RWPE1 (cell line): ENCODE measurements at regions not wholly inside any gene's neighbourhood (a gene's known extent, or its start where the extent isn't known, plus 50 kb on each side); places are given as distances from the start of the nearest gene placed in this dataset.
A peak's percentile ranks its signal among the peaks of the same experiment; 100 is the strongest.

Source experiments
- CTCF ChIA-PET: fragments of 350-600 bp; sonication (Branson Sonifier 250); formaldehyde crosslinking; extraction: SDS; loops from one replicate; lab custom pipeline; 2021; lab: Yijun Ruan, JAX
- POLR2A ChIA-PET: fragments of 400-600 bp; formaldehyde crosslinking; extraction: SDS; loops from one replicate; lab custom pipeline; 2020; ENCODE audit warnings: antibody characterized with exemption; ENCODE audit not compliant: low non-redundant PET; lab: Yijun Ruan, JAX
- DNase-seq: peaks from one replicate; pipeline ENCODE4 v3.0.0; 2012; ENCODE audit warnings: low spot score
- H3K27ac ChIP-seq: fragments of 450-650 bp; 2 replicates; pipeline ENCODE4 v1.5.1; 2017
- TF ChIP-seq, protein P1 (sequence below): fragments of 450-650 bp; conservative IDR thresholded peaks from 2 replicates; pipeline ENCODE4 v1.5.1; 2017; ENCODE audit warnings: low read depth, mild to moderate bottlenecking

DNA sequence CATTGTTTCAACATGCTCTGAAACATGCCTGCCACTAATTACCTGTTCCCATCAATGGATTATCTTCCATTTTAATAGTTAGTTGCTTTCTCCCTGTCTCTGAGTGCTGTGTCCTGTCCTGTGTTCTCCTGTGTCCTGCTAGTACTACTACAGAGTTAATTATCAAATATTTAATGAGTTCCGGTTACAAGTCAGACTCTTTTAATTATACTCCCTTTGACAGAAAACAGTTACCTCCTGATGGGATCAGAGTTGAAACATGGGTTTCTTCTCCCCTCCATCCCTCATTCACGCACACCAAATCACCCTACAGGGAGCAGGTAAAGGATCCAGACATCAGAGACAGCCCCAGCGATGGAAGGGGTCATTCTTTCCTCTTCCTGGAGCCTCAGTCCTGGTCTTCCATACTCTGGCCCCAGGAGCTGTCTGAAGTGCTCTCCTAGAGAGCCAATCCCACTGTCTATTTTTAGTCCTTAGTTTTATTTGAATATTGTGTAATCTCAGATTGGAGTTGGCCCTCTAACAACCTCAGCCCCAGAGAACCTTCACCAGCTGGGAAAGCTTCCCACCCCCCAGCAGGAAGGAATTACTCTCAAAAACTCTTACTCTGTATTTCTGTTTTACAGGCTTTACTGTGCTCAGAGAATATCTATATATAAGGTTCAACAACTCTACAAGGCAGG lies 137.0 kb upstream of the C2CD4B start:
- CTCF ChIA-PET: no interaction called here
- H3K27ac ChIP-seq: no peak overlapping the region
- POLR2A ChIA-PET: no interaction called here
- TF ChIP-seq, protein P1, sequence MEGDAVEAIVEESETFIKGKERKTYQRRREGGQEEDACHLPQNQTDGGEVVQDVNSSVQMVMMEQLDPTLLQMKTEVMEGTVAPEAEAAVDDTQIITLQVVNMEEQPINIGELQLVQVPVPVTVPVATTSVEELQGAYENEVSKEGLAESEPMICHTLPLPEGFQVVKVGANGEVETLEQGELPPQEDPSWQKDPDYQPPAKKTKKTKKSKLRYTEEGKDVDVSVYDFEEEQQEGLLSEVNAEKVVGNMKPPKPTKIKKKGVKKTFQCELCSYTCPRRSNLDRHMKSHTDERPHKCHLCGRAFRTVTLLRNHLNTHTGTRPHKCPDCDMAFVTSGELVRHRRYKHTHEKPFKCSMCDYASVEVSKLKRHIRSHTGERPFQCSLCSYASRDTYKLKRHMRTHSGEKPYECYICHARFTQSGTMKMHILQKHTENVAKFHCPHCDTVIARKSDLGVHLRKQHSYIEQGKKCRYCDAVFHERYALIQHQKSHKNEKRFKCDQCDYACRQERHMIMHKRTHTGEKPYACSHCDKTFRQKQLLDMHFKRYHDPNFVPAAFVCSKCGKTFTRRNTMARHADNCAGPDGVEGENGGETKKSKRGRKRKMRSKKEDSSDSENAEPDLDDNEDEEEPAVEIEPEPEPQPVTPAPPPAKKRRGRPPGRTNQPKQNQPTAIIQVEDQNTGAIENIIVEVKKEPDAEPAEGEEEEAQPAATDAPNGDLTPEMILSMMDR: no peak
- DNase-seq: no peak

DNA sequence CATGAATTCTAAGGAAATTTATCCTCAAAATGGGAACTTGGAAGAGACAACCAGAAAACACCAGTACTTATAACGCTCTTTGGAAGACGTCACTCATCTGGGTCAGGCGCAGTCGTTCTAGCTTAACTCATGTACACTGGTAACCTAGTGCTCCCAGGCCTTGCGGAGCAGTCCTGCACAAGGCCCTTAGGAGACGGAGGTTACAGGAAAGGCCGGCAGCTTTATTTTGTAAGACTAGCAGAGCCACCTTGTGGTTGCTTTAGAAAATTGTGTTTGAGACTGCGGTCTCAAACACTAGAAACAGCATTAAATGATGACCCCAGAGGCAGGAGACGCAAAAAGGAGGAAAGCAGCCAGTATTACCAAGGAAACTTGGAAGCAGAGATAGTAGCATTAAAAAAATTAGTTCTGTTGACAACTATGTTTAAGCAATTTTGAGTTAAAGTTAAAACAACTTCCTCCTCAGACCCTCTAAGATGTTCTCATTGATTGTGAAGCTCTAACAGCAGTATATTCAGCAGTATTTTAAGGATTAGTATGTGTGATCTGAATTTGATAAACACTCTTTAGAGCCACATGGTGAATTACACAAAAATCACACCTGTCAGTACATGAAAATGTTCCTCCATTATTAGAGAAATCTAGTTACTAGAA lies 141.9 kb upstream of the C2CD4B start:
- TF ChIP-seq, protein P1: peak; percentile 76
- ChIA-PET CTCF (interaction anchor here (0.5 to 1.5 kb wide), 21 partner anchors 9 to 1484 kb away, joined by 3 to 11 read pairs (median 3); partner anchors contain the start of gene C2CD4B), POLR2A (interaction anchor here (0.6 kb wide), 1 partner anchor 84 kb away, joined by 3 read pairs; no protein-coding TSS in a partner anchor)
- DNase-seq: peak; percentile 71
- H3K27ac ChIP-seq: no peak overlapping the region

DNA sequence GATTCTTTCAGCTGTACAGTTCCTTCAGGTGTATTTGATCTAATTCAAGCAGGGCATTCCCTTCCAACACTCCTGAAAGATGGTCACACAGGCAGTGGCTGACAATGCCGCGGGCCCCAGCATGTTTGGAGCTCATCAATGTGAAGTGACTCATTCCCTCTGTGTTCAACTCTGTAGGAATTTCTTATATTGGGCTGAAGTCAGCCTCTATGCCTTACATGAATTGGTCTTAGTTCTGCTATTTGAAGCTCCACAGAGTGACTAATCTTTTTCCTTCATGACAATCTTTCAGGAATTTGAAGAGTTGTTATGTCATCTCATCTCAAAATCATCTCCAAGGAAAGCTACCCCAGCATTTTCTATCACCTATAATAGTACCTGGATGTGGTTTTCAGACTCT lies 142.5 kb upstream of the C2CD4B start:
- DNase-seq: peak; percentile 79

DNA sequence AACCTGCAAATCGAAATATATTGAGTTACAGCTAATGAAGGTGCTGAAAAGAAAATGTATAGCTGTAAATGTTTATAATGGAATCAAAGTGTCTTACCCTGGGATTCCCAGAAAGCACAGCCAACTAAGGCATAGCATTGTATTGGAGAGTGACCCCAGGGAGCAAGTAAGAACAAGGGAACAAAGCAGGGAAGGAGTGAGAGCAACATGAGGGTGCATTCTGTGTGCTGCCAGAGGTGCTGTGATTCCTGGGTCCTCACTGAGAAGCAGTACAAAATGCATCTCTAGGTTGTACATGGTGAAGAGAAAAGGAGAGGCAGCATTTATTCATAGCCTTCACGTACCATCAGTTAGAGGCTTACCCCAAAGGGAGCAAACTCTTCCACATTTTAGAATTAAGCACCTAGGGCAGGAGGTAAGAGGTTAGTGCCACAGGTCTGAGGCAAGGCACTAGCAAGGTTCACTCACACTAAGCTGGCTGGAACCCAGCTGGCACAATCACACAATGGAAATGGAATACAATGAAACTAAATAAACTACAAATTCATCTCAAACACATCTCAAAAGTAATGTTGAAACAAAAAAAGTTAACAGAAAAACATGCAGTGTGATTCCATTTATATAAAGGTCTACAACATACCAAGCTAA lies 151.5 kb upstream of the C2CD4B start:
- no peak for DNase-seq
- no peak overlapping the region for H3K27ac ChIP-seq
- TF ChIP-seq, protein P1: no peak
- ChIA-PET CTCF (no interaction called here), POLR2A (no interaction called here)

More for the DNA sequence above, 142.5 kb upstream of the C2CD4B start:
- TF ChIP-seq, protein P1: no peak
- H3K27ac ChIP-seq: no peak overlapping the region
- ChIA-PET POLR2A (no interaction called here), CTCF (interaction anchor here (0.7 to 1.5 kb wide), 7 partner anchors 10 to 434 kb away, joined by 3 to 11 read pairs (median 3); no protein-coding TSS in a partner anchor)

DNA sequence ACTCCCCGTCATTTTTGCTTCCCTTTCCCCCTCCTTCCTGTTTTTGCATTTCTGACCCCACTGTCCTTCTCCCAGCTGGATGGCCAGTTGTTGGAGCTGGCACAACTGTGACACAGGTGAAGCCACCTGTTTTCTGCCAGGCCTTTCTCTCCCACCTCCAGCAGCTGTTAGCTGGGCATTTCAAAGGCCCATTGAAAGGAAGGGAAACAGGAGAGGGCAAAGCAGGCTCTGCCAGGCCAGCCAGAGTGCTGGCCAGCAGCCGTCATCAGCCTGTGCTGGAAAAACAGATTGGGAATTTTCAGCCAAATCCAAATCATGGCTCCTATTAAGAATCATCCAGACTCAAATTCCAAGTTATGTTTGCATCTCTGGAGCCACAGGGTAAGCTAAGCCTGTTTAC lies 155.2 kb upstream of the C2CD4B start:
- no peak overlapping the region for H3K27ac ChIP-seq
- ChIA-PET CTCF (interaction anchor here (0.6 to 1.2 kb wide), 2 partner anchors 14 to 111 kb away, joined by 3 to 4 read pairs; no protein-coding TSS in a partner anchor), POLR2A (no interaction called here)
- DNase-seq: no peak
- TF ChIP-seq, protein P1: no peak

DNA sequence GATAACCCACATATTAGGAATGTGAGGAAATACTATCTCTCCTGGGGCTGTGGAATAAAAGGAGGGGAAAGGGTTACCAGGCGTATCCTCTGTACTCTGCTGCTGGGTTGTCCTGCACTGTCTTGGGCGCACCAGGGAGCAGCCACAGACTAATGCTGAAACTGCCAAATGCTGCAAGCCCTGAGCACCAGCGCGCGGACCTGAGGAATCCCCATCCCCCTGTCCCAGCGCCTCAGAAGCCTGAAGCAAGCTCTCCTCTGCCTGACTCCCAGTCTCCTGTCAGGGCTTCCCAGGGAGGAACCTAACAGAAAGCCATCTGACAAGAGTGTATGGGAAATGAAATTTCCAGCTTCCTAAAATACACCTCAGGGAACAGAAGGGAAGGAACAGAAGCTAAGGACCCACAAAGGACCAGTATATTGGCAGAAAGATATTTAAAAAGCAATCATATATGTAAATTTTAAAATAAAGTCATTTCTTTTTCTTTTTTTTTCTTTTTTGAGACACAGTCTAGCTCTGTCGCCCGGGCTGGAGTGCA lies 158.3 kb upstream of the C2CD4B start:
- POLR2A ChIA-PET: no interaction called here
- H3K27ac ChIP-seq: no peak overlapping the region
- TF ChIP-seq, protein P1: no peak
- DNase-seq: no peak
- CTCF ChIA-PET: interaction anchor here (1.1 kb wide), 1 partner anchor 21 kb away, joined by 4 read pairs; no protein-coding TSS in a partner anchor
